ENCODE measurements at regions not wholly inside any gene's neighbourhood (a gene's known extent, or its start where the extent isn't known, plus 50 kb on each side); places are given as distances from the start of the nearest gene placed in this dataset.
A peak's percentile ranks its signal among the peaks of the same experiment; 100 is the strongest.
"Not testable (repeated sequence)": the region's sequence is repeated elsewhere in the genome, so short reads cannot be mapped to it uniquely, and the experiment has no call there.

DNA sequence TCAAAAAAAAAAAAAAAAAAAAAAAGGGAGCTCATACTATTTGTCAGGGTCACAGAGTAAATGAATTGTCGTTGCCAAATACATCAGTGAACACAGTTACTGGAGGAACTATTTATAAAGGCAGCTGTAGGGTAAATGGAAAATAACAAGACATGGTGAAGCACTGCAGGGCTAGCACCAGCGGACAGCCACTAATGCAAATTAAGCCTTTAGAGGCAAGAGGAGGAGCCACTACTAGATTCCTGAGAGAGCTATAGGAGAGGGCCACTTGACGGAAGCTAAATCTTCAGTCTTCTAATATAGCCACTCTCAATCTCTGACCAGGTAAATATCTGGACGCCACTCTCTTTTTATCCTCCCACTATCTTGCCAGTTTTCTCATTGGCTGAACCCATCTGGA, 801.2 kb upstream of the GOT2 start:
- no peak for DNase-seq (ENCODE audit: low spot score)

GRCh38 chr16:59527206-59527997, 793.3 kb upstream of the GOT2 start:
- no peak for DNase-seq (ENCODE audit: low spot score)

DNA sequence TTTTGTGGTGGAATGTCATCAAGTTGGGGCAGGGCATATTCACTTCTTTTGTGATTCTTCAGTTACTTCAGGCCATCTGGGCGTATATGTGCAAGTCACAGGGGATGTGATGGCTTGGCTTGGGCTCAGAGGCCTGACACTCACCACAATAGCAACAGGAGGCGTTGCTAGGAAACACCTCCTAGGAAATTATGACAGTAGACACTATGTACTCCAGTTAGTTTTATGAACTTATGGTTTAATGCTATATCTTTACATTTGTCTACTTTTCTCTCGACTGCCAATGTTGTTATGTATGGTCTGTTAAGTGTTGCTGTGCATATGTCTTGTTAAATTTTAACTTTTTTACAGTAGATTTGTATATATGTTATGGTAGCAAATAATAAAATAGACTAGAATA, 788.7 kb upstream of the GOT2 start:
- DNase-seq (ENCODE audit: low spot score), result no peak

- not testable (repeated sequence) for DNase-seq (ENCODE audit: low spot score)
These were observed 784.6 kb upstream of the GOT2 start for GRCh38 chr16:59518721-59519120.

GRCh38 chr16:59514651-59515050, 780.5 kb upstream of the GOT2 start:
- no peak for DNase-seq (ENCODE audit: low spot score)

DNA sequence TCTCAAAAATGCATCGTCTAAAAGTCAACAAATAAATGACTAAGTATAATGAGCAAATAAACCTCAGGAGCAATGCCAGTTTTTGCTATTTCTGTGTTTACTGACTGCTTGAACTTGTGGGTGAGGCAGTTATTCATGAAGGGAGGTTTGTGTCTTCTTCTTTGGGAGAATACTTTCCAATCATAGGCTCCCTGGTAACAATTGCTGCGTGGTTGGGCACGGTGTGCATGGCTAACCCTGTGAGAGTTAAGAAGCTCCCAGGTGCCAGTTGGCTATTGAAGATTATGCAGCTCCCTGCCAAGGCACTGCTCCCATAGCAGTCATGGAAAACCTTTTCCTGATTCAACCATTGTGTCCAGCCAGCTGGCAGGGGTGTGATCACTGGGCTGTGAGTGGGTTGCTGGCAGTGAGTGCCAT, 775.9 kb upstream of the GOT2 start:
- peak; percentile 5 for DNase-seq (ENCODE audit: low spot score)

DNA sequence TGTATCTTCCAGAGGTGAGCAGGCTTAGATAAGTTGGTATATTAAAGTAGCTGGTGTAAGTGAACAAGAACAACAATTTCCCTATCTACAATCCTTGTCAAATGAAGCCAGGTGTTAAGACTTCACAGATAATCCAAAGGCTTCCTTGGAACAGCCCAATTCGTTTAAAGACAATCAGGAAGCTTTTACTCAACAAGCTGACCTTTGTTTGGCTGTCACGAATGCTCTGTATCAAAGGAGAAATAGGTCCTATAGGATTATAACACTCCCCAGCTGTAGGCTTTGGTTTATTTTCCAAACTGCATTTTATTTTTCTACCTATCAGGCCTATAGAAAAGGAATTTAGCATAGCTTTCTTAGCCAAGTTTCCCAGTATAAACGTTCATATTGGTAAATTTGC, 766.5 kb upstream of the GOT2 start:
- DNase-seq (ENCODE audit: low spot score), result no peak

DNA sequence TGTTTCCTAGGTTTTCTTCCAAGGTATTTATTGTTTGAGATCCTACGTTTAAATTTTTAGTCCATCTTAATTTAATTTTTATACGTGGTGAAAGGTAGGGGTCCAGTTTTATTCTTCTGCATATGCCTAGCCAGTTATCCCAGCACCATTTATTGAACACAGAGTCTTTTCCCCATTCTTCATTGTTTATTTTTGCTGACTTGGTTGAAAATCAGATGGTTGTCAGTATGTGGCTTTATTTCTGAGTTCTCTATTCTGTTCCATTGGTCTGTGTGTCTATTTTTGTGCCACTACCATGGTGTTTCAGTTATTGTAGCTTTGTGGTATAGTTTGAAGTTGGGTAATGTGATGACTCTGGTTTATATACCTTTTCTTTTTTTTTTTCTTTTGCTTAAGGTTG, 753.0 kb upstream of the GOT2 start:
- DNase-seq (ENCODE audit: low spot score), result no peak

GRCh38 chr16:59484833-59485516, 750.9 kb upstream of the GOT2 start:
- DNase-seq (ENCODE audit: low spot score), result no peak

DNA sequence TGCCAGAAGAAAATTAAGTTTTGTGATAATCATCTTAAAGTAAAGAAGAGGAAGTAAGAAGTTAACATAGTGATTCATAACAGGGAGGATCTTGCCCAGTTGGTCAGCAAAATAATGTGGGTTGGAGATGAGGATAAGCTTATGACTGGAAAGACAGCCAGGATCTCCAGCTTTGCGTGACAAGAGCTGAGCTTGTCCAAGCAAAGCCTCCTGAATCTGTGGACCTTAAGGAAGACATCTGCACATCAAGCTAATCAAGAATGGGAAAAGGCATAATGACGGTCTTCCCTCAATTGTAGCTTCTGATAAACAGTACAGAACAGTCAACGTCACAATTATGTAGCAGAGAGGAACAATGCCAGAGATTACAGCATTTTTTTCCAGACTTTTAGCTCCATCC, 744.7 kb upstream of the GOT2 start:
- no peak for DNase-seq (ENCODE audit: low spot score)

- DNase-seq (ENCODE audit: low spot score), result no peak
These were observed 736.4 kb upstream of the GOT2 start for GRCh38 chr16:59470556-59470955.

DNA sequence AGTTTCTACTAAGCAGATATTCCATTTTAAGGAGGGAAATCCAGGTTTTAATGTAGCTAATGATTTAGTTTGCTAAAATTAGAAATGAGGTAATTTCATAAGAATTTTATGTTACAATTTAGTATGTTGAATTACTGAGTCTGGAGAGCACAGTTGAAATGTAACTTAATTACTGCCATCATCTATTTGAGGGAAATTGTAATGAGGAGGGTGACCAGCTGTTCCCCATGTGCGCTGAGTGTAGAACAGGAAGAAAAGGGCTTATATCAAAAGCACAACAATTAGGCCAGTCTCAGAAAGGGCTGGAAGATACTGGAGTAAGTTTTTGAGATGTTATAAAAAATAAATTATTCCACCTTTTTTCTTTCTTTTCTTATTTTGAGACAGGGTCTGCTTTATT, 735.1 kb upstream of the GOT2 start:
- DNase-seq (ENCODE audit: low spot score), result no peak

DNA sequence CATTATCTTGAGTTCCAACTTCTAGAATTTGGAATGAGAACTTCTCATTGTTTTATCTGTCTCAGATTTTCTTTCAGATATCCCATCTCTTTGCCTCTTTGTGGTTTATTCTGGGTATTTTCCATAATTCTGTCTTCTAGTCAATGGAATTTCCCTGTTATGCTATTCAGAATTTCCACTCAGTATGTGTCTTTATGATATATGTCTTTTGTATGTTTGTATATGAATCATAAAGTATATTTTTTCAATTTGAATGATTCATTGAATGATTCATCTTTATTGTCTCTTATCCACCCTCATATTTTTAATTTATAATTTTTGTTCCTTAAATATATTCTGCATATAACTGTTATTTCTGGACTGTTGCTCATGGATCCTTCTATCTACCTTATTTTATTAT, 729.7 kb upstream of the GOT2 start:
- DNase-seq (ENCODE audit: low spot score), result no peak

- no peak for DNase-seq (ENCODE audit: low spot score)
These were observed 725.7 kb upstream of the GOT2 start for GRCh38 chr16:59459806-59460205.

DNA sequence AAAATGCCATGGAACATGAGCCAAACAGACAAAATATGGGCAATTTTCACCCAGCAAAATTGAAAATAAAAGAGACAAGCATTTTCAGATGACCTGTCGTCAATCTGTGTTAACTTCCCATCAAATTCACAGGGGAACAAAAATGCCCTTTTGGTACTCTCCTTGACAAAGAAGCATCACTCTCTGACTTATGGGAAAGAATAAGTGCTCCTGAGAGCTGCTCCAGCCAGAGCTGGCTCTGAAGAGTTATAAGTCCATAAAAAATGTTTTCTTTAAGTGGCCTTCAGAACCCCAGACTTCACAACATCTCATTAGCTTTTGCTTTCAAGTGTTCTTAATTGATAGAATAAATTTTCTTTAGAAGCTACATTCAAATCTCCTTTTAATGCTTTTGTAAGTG, 721.4 kb upstream of the GOT2 start:
- no peak for DNase-seq (ENCODE audit: low spot score)

GRCh38 chr16:59450513-59450912, 716.4 kb upstream of the GOT2 start:
- not testable (repeated sequence) for DNase-seq (ENCODE audit: low spot score)

DNA sequence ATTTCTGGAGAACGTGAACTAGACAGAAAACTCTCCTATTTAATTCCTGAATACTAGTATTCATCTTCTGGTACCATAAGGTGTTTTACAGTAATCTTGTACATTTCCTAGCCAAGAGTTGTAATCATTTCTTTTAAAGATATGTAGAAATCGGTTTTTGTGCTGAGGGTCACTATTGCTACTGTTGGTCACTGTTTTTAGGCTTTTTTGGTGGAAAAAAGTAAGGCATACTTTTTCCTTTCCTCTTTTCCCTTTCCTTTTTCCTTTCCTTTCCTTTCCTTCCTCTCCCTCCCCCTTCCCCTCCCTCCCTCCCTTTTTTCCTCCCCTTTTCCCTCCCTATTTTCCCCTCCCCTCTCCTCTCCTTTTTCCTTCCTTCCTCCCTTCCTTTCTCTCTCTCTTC, 706.4 kb upstream of the GOT2 start:
- no peak for DNase-seq (ENCODE audit: low spot score)

DNA sequence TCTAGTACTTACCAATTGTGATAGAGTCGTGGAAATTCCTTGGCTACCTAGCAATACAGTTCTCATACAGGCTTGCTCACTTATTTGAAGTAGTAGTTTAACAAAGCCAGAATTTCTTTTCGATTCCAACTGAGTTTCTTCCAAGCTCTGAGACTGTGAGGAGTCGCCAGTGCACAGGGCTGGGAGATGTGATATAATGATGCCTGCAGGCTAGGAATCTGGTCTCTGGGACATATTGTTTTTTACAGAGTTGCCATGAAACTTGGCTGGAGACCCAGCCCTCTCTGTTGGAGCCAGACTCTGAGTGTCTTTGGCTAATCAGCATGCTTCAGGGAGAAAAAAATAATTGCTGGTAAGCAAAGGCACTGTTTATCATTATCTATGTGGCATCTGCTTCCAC, 698.8 kb upstream of the GOT2 start:
- DNase-seq (ENCODE audit: low spot score), result no peak

- no peak for DNase-seq (ENCODE audit: low spot score)
These were observed 698.2 kb upstream of the GOT2 start for GRCh38 chr16:59432276-59432675.

DNA sequence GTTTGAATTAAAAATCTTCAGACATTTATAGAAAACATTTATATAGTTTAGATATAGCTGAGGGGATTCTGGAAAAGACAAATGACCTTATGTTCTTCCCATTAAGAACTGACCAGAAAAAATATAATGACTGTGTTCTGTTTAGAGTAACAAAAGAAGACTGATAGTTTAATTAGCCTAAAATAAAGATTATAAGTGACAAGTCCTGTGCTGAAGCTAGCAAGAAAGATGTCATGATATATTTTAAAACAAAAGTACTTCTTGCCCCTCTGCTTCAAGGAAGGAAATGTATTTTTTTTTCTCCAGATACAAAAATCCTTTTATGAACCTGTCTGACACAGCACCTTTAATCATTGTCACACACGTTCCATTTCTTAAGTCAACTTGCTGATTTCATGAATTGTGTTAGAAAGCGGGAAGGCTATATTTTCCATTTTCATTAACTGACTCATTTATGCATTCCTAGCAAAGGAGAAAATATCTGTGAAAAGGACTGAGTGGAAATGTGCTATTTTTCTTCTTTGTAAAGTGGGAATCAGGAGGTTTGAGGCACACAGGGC, 690.7 kb upstream of the GOT2 start:
- DNase-seq (ENCODE audit: low spot score), result no peak

- DNase-seq (ENCODE audit: low spot score), result no peak
These were observed 678.1 kb upstream of the GOT2 start for GRCh38 chr16:59411961-59412841.

- DNase-seq (ENCODE audit: low spot score), result no peak
These were observed 676.3 kb upstream of the GOT2 start for GRCh38 chr16:59410451-59410850.
